HepG2 (cell line): ENCODE measurements at regions not wholly inside any gene's neighbourhood (a gene's known extent, or its start where the extent isn't known, plus 50 kb on each side); places are given as distances from the start of the nearest gene placed in this dataset.

Experiments used
- ATAC-seq: fragments of 200-7000 bp; cut with Tn5 transposase; 3 replicates; pipeline ENCODE4 v1.9.1; 2020; ENCODE audit warnings: mild to moderate bottlenecking, moderate library complexity
- BruUV-seq: library from RNA; stranded (reverse); fragments of 400-500 nt; replicated peaks from 2 replicates; lab custom pipeline; 2021; lab: Mats Ljungman, UMichigan
- CTCF ChIA-PET: fragments of 300-600 bp; formaldehyde crosslinking; extraction: SDS; loops from one replicate; lab custom pipeline; 2021; ENCODE audit warnings: low total read pairs, inconsistent platforms, low intra/inter-chr PET ratio; lab: Yijun Ruan, JAX
- POLR2A ChIA-PET: fragments of 350-600 bp; sonication (Branson Sonifier 250); formaldehyde crosslinking; loops from one replicate; lab custom pipeline; 2020; ENCODE audit warnings: antibody characterized with exemption, inconsistent platforms; lab: Yijun Ruan, JAX
- DNase-seq: peaks from one replicate; pipeline ENCODE4 v3.0.0-alpha.2; 2015; ENCODE audit warnings: low spot score
- FAIRE-seq: peaks from 3 replicates; lab custom pipeline; 2011; peaks lifted over from hg19 to GRCh38; lab: Jason Lieb, UNC
- H2AFZ ChIP-seq: one replicate; pipeline ENCODE4 v1.6.1; 2011; ENCODE audit warnings: low read length, inconsistent platforms
- H3K27ac ChIP-seq: fragments of 300-600 bp; 3 replicates; pipeline ENCODE4 v1.8.0; 2011; ENCODE audit warnings: mixed run types, mild to moderate bottlenecking, mixed read lengths, low read length, inconsistent platforms; ENCODE audit not compliant: insufficient read depth; ENCODE audit errors: extremely low read length
- H3K27me3 ChIP-seq, 2 experiments: fragments of 200-600 bp in 1 of 2; 2 replicates in 1 of 2; 3 replicates in 1 of 2; pipeline versions ENCODE4 v1.6.0 to v1.8.0; 2011; ENCODE audit warnings: low read length in 2 of 2, mild to moderate bottlenecking in 2 of 2, moderate library complexity in 2 of 2, inconsistent platforms in 1 of 2; ENCODE audit not compliant: insufficient read depth in 2 of 2, control insufficient read depth in 1 of 2
- H3K36me3 ChIP-seq, 2 experiments: fragments of 200-600 bp in 1 of 2; replicated peaks in 1 of 2; 2 replicates in 1 of 2; 3 replicates in 1 of 2; pipeline versions ENCODE4 v1.5.1 to v1.8.0; 2011; ENCODE audit warnings: low read length in 2 of 2, inconsistent platforms in 1 of 2; ENCODE audit not compliant: insufficient read depth in 2 of 2, control insufficient read depth in 1 of 2
- H3K4me1 ChIP-seq: 2 replicates; pipeline ENCODE4 v1.5.1; 2012; ENCODE audit warnings: low read length, inconsistent platforms; ENCODE audit not compliant: insufficient read depth
- H3K4me2 ChIP-seq: 2 replicates; pipeline ENCODE4 v1.6.0; 2011; ENCODE audit warnings: low read depth, low read length, inconsistent platforms
- H3K4me3 ChIP-seq, 3 experiments: fragments of 200-600 bp in 1 of 3; sonication (generic), shearing (Covaris generic) in 1 of 3; replicated peaks in 1 of 3; 2 replicates each; pipeline ENCODE4 v1.5.1; 2011 to 2016; ENCODE audit warnings: low read length in 3 of 3, inconsistent platforms in 2 of 3, low read depth in 2 of 3, mild to moderate bottlenecking in 2 of 3, control low read depth in 1 of 3, mixed read lengths in 1 of 3; ENCODE audit not compliant: insufficient read depth in 1 of 3
- H3K79me2 ChIP-seq: one replicate; pipeline ENCODE4 v1.6.1; 2011; ENCODE audit warnings: low read length, inconsistent platforms; ENCODE audit not compliant: insufficient read depth
- H3K9ac ChIP-seq: 2 replicates; pipeline ENCODE4 v1.6.0; 2011; ENCODE audit warnings: mild to moderate bottlenecking, low read depth, low read length, inconsistent platforms; ENCODE audit not compliant: insufficient read depth
- H3K9me3 ChIP-seq: 2 replicates; pipeline ENCODE4 v1.5.1; 2012; ENCODE audit warnings: mild to moderate bottlenecking, low read length
- H4K20me1 ChIP-seq: 2 replicates; pipeline ENCODE4 v1.6.0; 2011; ENCODE audit warnings: inconsistent platforms, mild to moderate bottlenecking, low read length, moderate library complexity; ENCODE audit not compliant: insufficient read depth
- BRCA1 ChIP-seq: sonication (generic); formaldehyde crosslinking; IDR thresholded peaks from 2 replicates; pipeline ENCODE4 v1.4.0; 2020; ENCODE audit warnings: missing genetic modification reagents
- HNF1B ChIP-seq: sonication (generic); formaldehyde crosslinking; IDR thresholded peaks from 2 replicates; pipeline ENCODE4 v1.5.1; 2020; ENCODE audit warnings: mild to moderate bottlenecking, moderate library complexity, missing genetic modification reagents
- IKZF4 ChIP-seq: sonication (generic); formaldehyde crosslinking; IDR thresholded peaks from 2 replicates; pipeline ENCODE4 v1.5.1; 2020; ENCODE audit warnings: borderline replicate concordance, mild to moderate bottlenecking, low read depth, missing genetic modification reagents; ENCODE audit errors: not compliant biosample characterization
- ISL2 ChIP-seq: sonication (generic); formaldehyde crosslinking; IDR thresholded peaks from 2 replicates; pipeline ENCODE4 v1.5.0; 2020; ENCODE audit warnings: missing genetic modification reagents
- ISX ChIP-seq: sonication (generic); formaldehyde crosslinking; conservative IDR thresholded peaks from 2 replicates; pipeline ENCODE4 v1.5.0; 2020; ENCODE audit warnings: missing genetic modification reagents
- NFAT5 ChIP-seq: sonication (generic); formaldehyde crosslinking; IDR thresholded peaks from 2 replicates; pipeline ENCODE4 v1.4.0; 2020; ENCODE audit warnings: missing genetic modification reagents
- REL ChIP-seq: sonication (generic); formaldehyde crosslinking; conservative IDR thresholded peaks from 2 replicates; pipeline ENCODE4 v1.8.0; 2022; ENCODE audit warnings: mild to moderate bottlenecking, missing genetic modification reagents, moderate library complexity
- SIN3A ChIP-seq: IDR thresholded peaks from 2 replicates; pipeline ENCODE4 v1.6.1; 2011; ENCODE audit warnings: low read depth, mild to moderate bottlenecking, control low read depth, low read length, borderline replicate concordance
- SMARCC2 ChIP-seq: fragments of 450-650 bp; IDR thresholded peaks from 2 replicates; pipeline ENCODE4 v1.6.1; 2017; ENCODE audit warnings: antibody characterized with exemption, mild to moderate bottlenecking
- TSC22D2 ChIP-seq: sonication (generic); formaldehyde crosslinking; IDR thresholded peaks from 2 replicates; pipeline ENCODE4 v1.5.1; 2020; ENCODE audit warnings: missing genetic modification reagents, mild to moderate bottlenecking, borderline replicate concordance
- U2AF2 ChIP-seq: fragments of 200-400 bp; formaldehyde crosslinking; IDR thresholded peaks from 2 replicates; pipeline ENCODE4 v1.6.1; 2017; ENCODE audit warnings: low read depth, mild to moderate bottlenecking, low read length
- ZNF121 ChIP-seq: sonication (generic); formaldehyde crosslinking; IDR thresholded peaks from 2 replicates; pipeline ENCODE4 v1.5.0; 2020; ENCODE audit warnings: mild to moderate bottlenecking, missing genetic modification reagents
- ZNF207 ChIP-seq: fragments of 450-650 bp; IDR thresholded peaks from 2 replicates; pipeline ENCODE4 v1.6.1; 2016; ENCODE audit warnings: antibody characterized with exemption, borderline replicate concordance
- ZNF263 ChIP-seq: sonication (generic); formaldehyde crosslinking; IDR thresholded peaks from 2 replicates; pipeline ENCODE4 v1.4.0; 2020; ENCODE audit warnings: missing genetic modification reagents
- ZNF570 ChIP-seq: sonication (generic); formaldehyde crosslinking; IDR thresholded peaks from 2 replicates; pipeline ENCODE4 v1.4.0; 2020; ENCODE audit warnings: mild to moderate bottlenecking, missing genetic modification reagents, borderline replicate concordance
- ZNF598 ChIP-seq: sonication (generic); formaldehyde crosslinking; IDR thresholded peaks from 2 replicates; pipeline ENCODE4 v1.5.1; 2020; ENCODE audit warnings: mild to moderate bottlenecking, missing genetic modification reagents, borderline replicate concordance
- ZNF784 ChIP-seq: sonication (generic); formaldehyde crosslinking; IDR thresholded peaks from 2 replicates; pipeline ENCODE4 v1.5.1; 2020; ENCODE audit warnings: missing genetic modification reagents, mild to moderate bottlenecking, borderline replicate concordance
- WGBS: methylation state at CpG from one replicate; pipeline ENCODE4 v1.1.6; 2017; ENCODE audit warnings: low lambda C conversion rate; 5-methylcytosine and 5-hydroxymethylcytosine counted together
- in situ Hi-C: cut with HindIII; loops from 2 replicates; pipeline ENCODE4 v1.10.0; 2017; ENCODE audit warnings: low pct_unique_long_range_greater_than_20kb; ENCODE audit not compliant: extremely low pct_ligation_motif_present
- intact Hi-C: fragments of 100-400 bp; cut with micrococcal nuclease; formaldehyde crosslinking; loops from one replicate; pipeline ENCODE4 v1.10.0; 2022; ENCODE audit not compliant: unreplicated experiment

- WGBS, result 37% methylated on average over 4 of the region's 4 CpGs
- H3K9me3 ChIP-seq, result no peaks in the 10 kb centered on the region
- H4K20me1 ChIP-seq, result no peaks in the 10 kb centered on the region
- H3K27me3 ChIP-seq, result peaks cover 2 to 41% of the 10 kb centered on the region in 2 experiments; a peak in 4 of 5 replicates
- no peak overlapping the region for H2AFZ ChIP-seq
- in situ Hi-C loops (no loop called here), intact Hi-C loops (no loop called here)
- DNase-seq, result no peak
- no peak overlapping the region for H3K9ac ChIP-seq
- no peak overlapping the region for H3K4me3 ChIP-seq
- TF ChIP-seq HNF1B (CRISPR knock-in tag) (no peak), ZNF598 (no peak), ZNF207 (no peak), ISL2 (CRISPR knock-in tag) (no peak), NFAT5 (CRISPR knock-in tag) (no peak), ZNF784 (no peak), ISX (no peak), IKZF4 (CRISPR knock-in tag) (no peak), ZNF570 (CRISPR knock-in tag) (no peak), BRCA1 (CRISPR knock-in tag) (no peak), U2AF2 (no peak), ZNF121 (CRISPR knock-in tag) (no peak), REL (CRISPR knock-in tag) (no peak), TSC22D2 (CRISPR knock-in tag) (no peak), SIN3A (no peak), ZNF263 (no peak), SMARCC2 (no peak)
- H3K4me2 ChIP-seq, result no peak overlapping the region
- CTCF ChIA-PET, result no interaction called here
- no TSS peak for BruUV-seq
- H3K4me1 ChIP-seq, result no peaks in the 10 kb centered on the region
- FAIRE-seq, result no peak
- no peaks in the 10 kb centered on the region for H3K36me3 ChIP-seq
- ATAC-seq, result no peak
- H3K27ac ChIP-seq, result no peak overlapping the region
- POLR2A ChIA-PET, result no interaction called here
- H3K79me2 ChIP-seq, result no peaks in the 10 kb centered on the region
Observed at GRCh38 chr1:18549906-18550305, 69.2 kb downstream of the KLHDC7A start.
